Esophagus squamous epithelium (tissue), 5 donors: ENCODE measurements at regions not wholly inside any gene's neighbourhood (a gene's known extent, or its start where the extent isn't known, plus 50 kb on each side); places are given as distances from the start of the nearest gene placed in this dataset.
"Not testable (repeated sequence)": the region's sequence is repeated elsewhere in the genome, so short reads cannot be mapped to it uniquely, and the experiment has no call there.

Source experiments
- DNase-seq: peaks from one replicate; lab custom pipeline; 2025; lab: John Stamatoyannopoulos, UW
- H3K27ac ChIP-seq, 4 donors: fragments of 200-600 bp; sonication (generic); one replicate each; pipeline ENCODE4 v1.5.1; 2016 to 2019; ENCODE audit warnings: mild to moderate bottlenecking in 1 of 4
- H3K27me3 ChIP-seq, 4 donors: fragments of 200-600 bp; sonication (generic); 1 replicate in 3 of 4; 2 replicates in 1 of 4; pipeline versions ENCODE4 v1.5.1 to v1.6.0; 2017 to 2021; ENCODE audit warnings: antibody characterized with exemption in 1 of 4
- H3K36me3 ChIP-seq, 3 donors: fragments of 200-600 bp; sonication (generic); one replicate each; pipeline ENCODE4 v1.5.1; 2016 to 2019
- H3K4me1 ChIP-seq, 3 donors: fragments of 200-600 bp; sonication (generic); one replicate each; pipeline ENCODE4 v1.5.1; 2017 to 2019
- H3K4me3 ChIP-seq, 4 donors: fragments of 200-600 bp; sonication (generic); 1 replicate in 3 of 4; 2 replicates in 1 of 4; pipeline ENCODE4 v1.5.1; 2016 to 2019; ENCODE audit warnings: mild to moderate bottlenecking in 2 of 4, moderate library complexity in 1 of 4
- H3K9me3 ChIP-seq, 3 donors: fragments of 200-600 bp; sonication (generic); one replicate each; pipeline ENCODE4 v1.5.1; 2016 to 2019
- CTCF ChIP-seq, 6 experiments: fragments of 450-650 bp in 4 of 6; fragments of 200-600 bp in 2 of 6; sonication (generic) in 2 of 6; IDR thresholded peaks; one replicate each; pipeline ENCODE4 v1.5.1; 2016 to 2019; ENCODE audit warnings: antibody characterized with exemption in 6 of 6, mild to moderate bottlenecking in 4 of 6, moderate library complexity in 4 of 6
- POLR2A ChIP-seq, 4 donors: fragments of 450-650 bp; IDR thresholded peaks; one replicate each; pipeline ENCODE4 v1.6.1; 2017; ENCODE audit warnings: antibody characterized with exemption in 4 of 4, mild to moderate bottlenecking in 4 of 4, moderate library complexity in 3 of 4
- WGBS, 2 donors: methylation state at CpG; one replicate each; pipeline ENCODE4 v1.1.5; 2018; 5-methylcytosine and 5-hydroxymethylcytosine counted together
- intact Hi-C: fragments of 100-400 bp; cut with DNase I; formaldehyde crosslinking; loops from one replicate; pipeline ENCODE4 v1.15.0; 2022
- donor health status: DM: yes; HTN: yes; CAD: no.

GRCh38 chr2:87401726-87402345 lies 346.1 kb upstream of the PLGLB2 start:
- Histone ChIP-seq H3K27me3 (no peaks in the 10 kb centered on the region), H3K4me3 (no peak overlapping the region), H3K4me1 (no peaks in the 10 kb centered on the region), H3K27ac (no peak overlapping the region), H3K9me3 (peaks cover 0 to 22% (median under 1%) of the 10 kb centered on the region in 3 donors), H3K36me3 (no peaks in the 10 kb centered on the region)
- DNase-seq: no peak
- WGBS, 2 donors: 78 to 81% methylated on average over 16 of the region's 16 CpGs
- TF ChIP-seq CTCF (IDR thresholded peaks at IDR 0.05) (no peak), POLR2A (IDR thresholded peaks at IDR 0.05) (no peak)
- intact Hi-C loops: no loop called here

GRCh38 chr2:87403893-87404175 lies 344.1 kb upstream of the PLGLB2 start:
- no peak for DNase-seq
- 89 to 91% methylated on average over 6 of the region's 6 CpGs for WGBS, 2 donors
- Histone ChIP-seq H3K9me3 (peaks cover 0 to 22% (median 0%) of the 10 kb centered on the region in 3 donors), H3K36me3 (no peaks in the 10 kb centered on the region), H3K4me1 (no peaks in the 10 kb centered on the region), H3K27ac (no peak overlapping the region), H3K4me3 (no peak overlapping the region), H3K27me3 (no peaks in the 10 kb centered on the region)
- TF ChIP-seq CTCF (IDR thresholded peaks at IDR 0.05): no peak
- TF ChIP-seq POLR2A (IDR thresholded peaks at IDR 0.05): no peak
- intact Hi-C loops: no loop called here

GRCh38 chr2:87404411-87405255 lies 343.3 kb upstream of the PLGLB2 start:
- peaks cover 0 to 22% (median 0%) of the 10 kb centered on the region in 3 donors for H3K9me3 ChIP-seq
- H3K4me1 ChIP-seq, H3K4me3 ChIP-seq, H3K36me3 ChIP-seq, intact Hi-C loops, H3K27me3 ChIP-seq, DNase-seq, H3K27ac ChIP-seq: not testable (repeated sequence)
- WGBS, 2 donors: 88 to 90% methylated on average over 21 of the region's 22 CpGs

- H3K4me1 ChIP-seq, H3K36me3 ChIP-seq, intact Hi-C loops, H3K27ac ChIP-seq, DNase-seq, H3K4me3 ChIP-seq, H3K27me3 ChIP-seq: not testable (repeated sequence)
- peaks cover 0 to 27% (median 0%) of the 10 kb centered on the region in 3 donors for H3K9me3 ChIP-seq
- WGBS, 2 donors: 80 to 81% methylated on average over 1 to 2 of the region's 6 CpGs
Measured at GRCh38 chr2:87405531-87406216, 342.2 kb upstream of the PLGLB2 start.

- DNase-seq, intact Hi-C loops: not testable (repeated sequence)
- WGBS, 2 donors: 30% methylated on average over 2 of the region's 6 CpGs; no CpG with 5 or more reads in 1 of the 2 donors
Measured at GRCh38 chr2:87406406-87407175, 341.3 kb upstream of the PLGLB2 start.

GRCh38 chr2:87409601-87410000 lies 338.3 kb upstream of the PLGLB2 start:
- H3K36me3 ChIP-seq, intact Hi-C loops, H3K4me3 ChIP-seq, H3K27ac ChIP-seq, DNase-seq, H3K4me1 ChIP-seq, H3K27me3 ChIP-seq: not testable (repeated sequence)
- WGBS, 2 donors: no CpG with 5 or more reads among the region's 4 CpGs
- H3K9me3 ChIP-seq: peaks cover 0 to 13% (median 0%) of the 10 kb centered on the region in 3 donors

More at GRCh38 chr2:87406406-87407175, 341.3 kb upstream of the PLGLB2 start:
- not testable (repeated sequence) for H3K27me3 ChIP-seq, H3K36me3 ChIP-seq, H3K4me1 ChIP-seq, H3K27ac ChIP-seq, H3K4me3 ChIP-seq
- peaks cover 0 to 27% (median 0%) of the 10 kb centered on the region in 3 donors for H3K9me3 ChIP-seq

- intact Hi-C loops, DNase-seq, H3K27me3 ChIP-seq, H3K4me3 ChIP-seq, H3K27ac ChIP-seq, H3K36me3 ChIP-seq, H3K4me1 ChIP-seq: not testable (repeated sequence)
- WGBS, 2 donors: no CpG with 5 or more reads among the region's 3 CpGs
- peaks cover 0 to 13% (median 0%) of the 10 kb centered on the region in 3 donors for H3K9me3 ChIP-seq
Measured at GRCh38 chr2:87410371-87410770, 337.5 kb upstream of the PLGLB2 start.

GRCh38 chr2:87412036-87412820 lies 335.7 kb upstream of the PLGLB2 start:
- H3K27ac ChIP-seq, H3K4me1 ChIP-seq, intact Hi-C loops, H3K36me3 ChIP-seq, DNase-seq, H3K4me3 ChIP-seq, H3K27me3 ChIP-seq: not testable (repeated sequence)
- WGBS, 2 donors: no CpG with 5 or more reads among the region's 7 CpGs
- H3K9me3 ChIP-seq: peaks cover 0 to 13% (median 0%) of the 10 kb centered on the region in 3 donors

- not testable (repeated sequence) for DNase-seq
Measured at GRCh38 chr2:87414331-87414730, 333.6 kb upstream of the PLGLB2 start.

More at GRCh38 chr2:87414331-87414730, 333.6 kb upstream of the PLGLB2 start:
- intact Hi-C loops, H3K27ac ChIP-seq, H3K4me3 ChIP-seq, H3K27me3 ChIP-seq, H3K4me1 ChIP-seq, H3K36me3 ChIP-seq: not testable (repeated sequence)
- WGBS, 2 donors: no CpG with 5 or more reads among the region's 1 CpG
- H3K9me3 ChIP-seq: peaks cover 0 to 18% (median 3%) of the 10 kb centered on the region in 3 donors
